ENCODE measurements at regions not wholly inside any gene's neighbourhood (a gene's known extent, or its start where the extent isn't known, plus 50 kb on each side); places are given as distances from the start of the nearest gene placed in this dataset.
"Not testable (repeated sequence)": the region's sequence is repeated elsewhere in the genome, so short reads cannot be mapped to it uniquely, and the experiment has no call there.

GRCh38 chr14:88064841-88065240 is 59.9 kb downstream of the GPR65 start:
- no peak for DNase-seq

GRCh38 chr14:88069677-88070076 is 64.7 kb downstream of the GPR65 start:
- DNase-seq = peak in 3 of 4 experiments; percentile 32 to 68 (median 46)

- DNase-seq = peak in 3 of 4 experiments; percentile 6 to 64 (median 45)
These were observed 70.5 kb downstream of the GPR65 start for GRCh38 chr14:88075269-88075981.

GRCh38 chr14:88078525-88078924 is 73.6 kb downstream of the GPR65 start:
- DNase-seq = no peak

GRCh38 chr14:88079624-88080023 is 74.7 kb downstream of the GPR65 start:
- no peak for DNase-seq

- no peak for DNase-seq
These were observed 80.8 kb downstream of the GPR65 start for GRCh38 chr14:88085736-88086135.

GRCh38 chr14:88089445-88089844 is 84.5 kb downstream of the GPR65 start:
- peak; percentile 11 to 66 (median 51) for DNase-seq

- DNase-seq = no peak
These were observed 87.6 kb downstream of the GPR65 start for GRCh38 chr14:88092529-88092928.

- DNase-seq = no peak
These were observed 90.9 kb downstream of the GPR65 start for GRCh38 chr14:88095791-88096190.

GRCh38 chr14:88098163-88098562 is 93.2 kb downstream of the GPR65 start:
- no peak for DNase-seq

GRCh38 chr14:88104710-88105109 is 99.8 kb downstream of the GPR65 start:
- DNase-seq = no peak

GRCh38 chr14:88106377-88106776 is 101.4 kb downstream of the GPR65 start:
- DNase-seq = no peak

- DNase-seq = not testable (repeated sequence)
These were observed 122.7 kb downstream of the GPR65 start for GRCh38 chr14:88127669-88128068.

GRCh38 chr14:88128816-88129215 is 123.9 kb downstream of the GPR65 start:
- peak; percentile 33 to 74 (median 70) for DNase-seq

- DNase-seq = peak; percentile 69 to 93 (median 82)
These were observed 124.5 kb downstream of the GPR65 start for GRCh38 chr14:88129306-88130056.

GRCh38 chr14:88130057-88130432 is 125.1 kb downstream of the GPR65 start:
- DNase-seq = no peak
